OCI-LY1 (cell line): ENCODE measurements at regions not wholly inside any gene's neighbourhood (a gene's known extent, or its start where the extent isn't known, plus 50 kb on each side); places are given as distances from the start of the nearest gene placed in this dataset.
"Not testable (repeated sequence)": the region's sequence is repeated elsewhere in the genome, so short reads cannot be mapped to it uniquely, and the experiment has no call there.

Experiments
- H2AFZ ChIP-seq: fragments of 200-600 bp; sonication (generic), shearing (Covaris generic); 2 replicates; pipeline ENCODE4 v1.6.0; 2014; ENCODE audit warnings: antibody characterized with exemption, mild to moderate bottlenecking, low read length
- H3F3A ChIP-seq: fragments of 200-600 bp; sonication (generic), shearing (Covaris generic); 2 replicates; pipeline ENCODE4 v1.6.0; 2014; ENCODE audit warnings: mild to moderate bottlenecking, antibody characterized with exemption, low read length, moderate library complexity; ENCODE audit not compliant: insufficient read depth
- H3K27ac ChIP-seq: fragments of 200-600 bp; sonication (generic); 2 replicates; pipeline ENCODE4 v1.5.1; 2014; ENCODE audit warnings: low read length, mixed run types, mild to moderate bottlenecking, low read depth; ENCODE audit not compliant: poor library complexity, severe bottlenecking
- H3K27me3 ChIP-seq: fragments of 200-600 bp; sonication (generic); 2 replicates; pipeline ENCODE4 v1.6.0; 2014; ENCODE audit warnings: antibody characterized with exemption, mild to moderate bottlenecking, low read length, moderate library complexity; ENCODE audit not compliant: insufficient read depth
- H3K36me3 ChIP-seq: fragments of 200-600 bp; sonication (generic); 2 replicates; pipeline ENCODE4 v1.6.1; 2014; ENCODE audit warnings: mild to moderate bottlenecking, antibody characterized with exemption, low read length, moderate library complexity, mixed read lengths; ENCODE audit not compliant: insufficient read depth
- H3K4me1 ChIP-seq: fragments of 200-600 bp; sonication (generic); 2 replicates; pipeline ENCODE4 v1.5.1; 2014; ENCODE audit warnings: mild to moderate bottlenecking, low read length, moderate library complexity; ENCODE audit not compliant: insufficient read depth, severe bottlenecking
- H3K4me2 ChIP-seq: fragments of 200-600 bp; sonication (generic), shearing (Covaris generic); 2 replicates; pipeline ENCODE4 v1.6.1; 2014; ENCODE audit warnings: low read length
- H3K4me3 ChIP-seq: fragments of 200-600 bp; sonication (generic); 2 replicates; pipeline ENCODE4 v1.5.1; 2014; ENCODE audit warnings: low read length, low read depth, mild to moderate bottlenecking, mixed read lengths; ENCODE audit not compliant: poor library complexity, severe bottlenecking
- H3K79me2 ChIP-seq: fragments of 200-600 bp; shearing (Covaris generic); 2 replicates; pipeline ENCODE4 v1.6.1; 2016; ENCODE audit warnings: mixed run types, low read length, mixed read lengths; ENCODE audit not compliant: insufficient read depth
- H3K9ac ChIP-seq: fragments of 200-600 bp; sonication (generic), shearing (Covaris generic); 2 replicates; pipeline ENCODE4 v1.6.1; 2014; ENCODE audit warnings: mild to moderate bottlenecking, low read length, mixed read lengths
- H3K9me2 ChIP-seq: fragments of 200-600 bp; sonication (generic), shearing (Covaris generic); 2 replicates; pipeline ENCODE4 v1.6.1; 2014; ENCODE audit warnings: low read depth, mild to moderate bottlenecking, low read length, mixed read lengths
- H3K9me3 ChIP-seq: fragments of 200-600 bp; shearing (Covaris generic); 2 replicates; pipeline ENCODE4 v1.6.1; 2014; ENCODE audit warnings: low read length, mixed read lengths
- H4K20me1 ChIP-seq: fragments of 200-600 bp; sonication (generic), shearing (Covaris generic); 2 replicates; pipeline ENCODE4 v1.6.0; 2016; ENCODE audit warnings: mild to moderate bottlenecking, low read length; ENCODE audit not compliant: insufficient read depth
- CTCF ChIP-seq: fragments of 200-600 bp; sonication (generic), shearing (Covaris generic); IDR thresholded peaks from 2 replicates; pipeline ENCODE4 v1.5.1; 2017; ENCODE audit warnings: mild to moderate bottlenecking, antibody characterized with exemption, low read length, moderate library complexity, mixed read lengths
- EZH2 ChIP-seq: fragments of 200-600 bp; sonication (generic), shearing (Covaris generic); IDR thresholded peaks from 2 replicates; pipeline ENCODE4 v1.8.0; 2017; ENCODE audit warnings: borderline replicate concordance, mixed run types, mild to moderate bottlenecking, antibody characterized with exemption, low read length, moderate library complexity, mixed read lengths

GRCh38 chr2:7437716-7438632 is 520.8 kb downstream of the RNF144A start:
- Histone ChIP-seq H3K79me2 (no peaks in the 10 kb centered on the region), H4K20me1 (no peaks in the 10 kb centered on the region), H3K27ac (no peak overlapping the region), H3K36me3 (no peaks in the 10 kb centered on the region), H3K9me3 (no peaks in the 10 kb centered on the region), H3K9ac (no peak overlapping the region), H3K4me3 (no peak overlapping the region), H3F3A (no peaks in the 10 kb centered on the region), H3K4me2 (no peak overlapping the region), H3K27me3 (no peaks in the 10 kb centered on the region; the same call in 1 of the 2 replicates), H2AFZ (no peak overlapping the region), H3K4me1 (no peaks in the 10 kb centered on the region), H3K9me2 (no peaks in the 10 kb centered on the region)
- no peak for TF ChIP-seq EZH2
- TF ChIP-seq CTCF: no peak

GRCh38 chr2:7438855-7439254 is 521.6 kb downstream of the RNF144A start:
- Histone ChIP-seq H3K27me3 (no peaks in the 10 kb centered on the region), H3K4me2 (no peak overlapping the region), H3K9me2 (no peaks in the 10 kb centered on the region), H3F3A (no peaks in the 10 kb centered on the region), H2AFZ (no peak overlapping the region), H3K36me3 (no peaks in the 10 kb centered on the region), H3K4me3 (no peak overlapping the region), H3K79me2 (no peaks in the 10 kb centered on the region), H3K9me3 (no peaks in the 10 kb centered on the region), H4K20me1 (no peaks in the 10 kb centered on the region), H3K27ac (no peak overlapping the region), H3K9ac (no peak overlapping the region), H3K4me1 (no peaks in the 10 kb centered on the region)
- TF ChIP-seq CTCF (no peak), EZH2 (no peak)

GRCh38 chr2:7440977-7441376 is 523.8 kb downstream of the RNF144A start:
- no peaks in the 10 kb centered on the region for H3F3A ChIP-seq

GRCh38 chr2:7441841-7442240 is 524.6 kb downstream of the RNF144A start:
- not testable (repeated sequence) for H3K27me3 ChIP-seq, H3K79me2 ChIP-seq, H3K9me3 ChIP-seq, H3K27ac ChIP-seq, H3F3A ChIP-seq, H3K9me2 ChIP-seq, H2AFZ ChIP-seq, H3K4me3 ChIP-seq, H4K20me1 ChIP-seq, H3K36me3 ChIP-seq, H3K4me1 ChIP-seq, H3K4me2 ChIP-seq, H3K9ac ChIP-seq

More at GRCh38 chr2:7440977-7441376, 523.8 kb downstream of the RNF144A start:
- Histone ChIP-seq H3K4me1 (no peaks in the 10 kb centered on the region), H3K4me3 (no peak overlapping the region), H3K36me3 (no peaks in the 10 kb centered on the region), H3K9me3 (no peaks in the 10 kb centered on the region), H3K27me3 (no peaks in the 10 kb centered on the region), H4K20me1 (no peaks in the 10 kb centered on the region), H2AFZ (no peak overlapping the region), H3K9ac (no peak overlapping the region), H3K79me2 (no peaks in the 10 kb centered on the region), H3K27ac (no peak overlapping the region), H3K4me2 (no peak overlapping the region), H3K9me2 (no peaks in the 10 kb centered on the region)
- no peak for TF ChIP-seq CTCF
- TF ChIP-seq EZH2: no peak
